ENCODE measurements at regions not wholly inside any gene's neighbourhood (a gene's known extent, or its start where the extent isn't known, plus 50 kb on each side); places are given as distances from the start of the nearest gene placed in this dataset.
"Not testable (repeated sequence)": the region's sequence is repeated elsewhere in the genome, so short reads cannot be mapped to it uniquely, and the experiment has no call there.

- DNase-seq: not testable (repeated sequence)
Measured at GRCh38 chr5:174498575-174498974, 225.8 kb upstream of the MSX2 start.

- DNase-seq: no peak
Measured at GRCh38 chr5:174500636-174501035, 223.7 kb upstream of the MSX2 start.

- DNase-seq: no peak
Measured at GRCh38 chr5:174501461-174502069, 222.8 kb upstream of the MSX2 start.

- no peak for DNase-seq
Measured at GRCh38 chr5:174503086-174503460, 221.3 kb upstream of the MSX2 start.

GRCh38 chr5:174503461-174504265 lies 220.7 kb upstream of the MSX2 start:
- DNase-seq: no peak

- DNase-seq: no peak
Measured at GRCh38 chr5:174504266-174504726, 220.1 kb upstream of the MSX2 start.

GRCh38 chr5:174505621-174506020 lies 218.8 kb upstream of the MSX2 start:
- DNase-seq: no peak

GRCh38 chr5:174510782-174511453 lies 213.5 kb upstream of the MSX2 start:
- DNase-seq: not testable (repeated sequence)

- DNase-seq: no peak
Measured at GRCh38 chr5:174511714-174512253, 212.6 kb upstream of the MSX2 start.

GRCh38 chr5:174514325-174514724 lies 210.1 kb upstream of the MSX2 start:
- DNase-seq: no peak

GRCh38 chr5:174514983-174515394 lies 209.4 kb upstream of the MSX2 start:
- DNase-seq: no peak

- no peak for DNase-seq
Measured at GRCh38 chr5:174516741-174517140, 207.6 kb upstream of the MSX2 start.

- no peak for DNase-seq
Measured at GRCh38 chr5:174518512-174518911, 205.9 kb upstream of the MSX2 start.

- no peak for DNase-seq
Measured at GRCh38 chr5:174520420-174521396, 203.7 kb upstream of the MSX2 start.

- no peak for DNase-seq
Measured at GRCh38 chr5:174521449-174521848, 202.9 kb upstream of the MSX2 start.

- DNase-seq: no peak
Measured at GRCh38 chr5:174522480-174523260, 201.7 kb upstream of the MSX2 start.

- no peak for DNase-seq
Measured at GRCh38 chr5:174523311-174524071, 200.9 kb upstream of the MSX2 start.

- DNase-seq: no peak
Measured at GRCh38 chr5:174524351-174524750, 200.0 kb upstream of the MSX2 start.

GRCh38 chr5:174526177-174526576 lies 198.2 kb upstream of the MSX2 start:
- DNase-seq: no peak

GRCh38 chr5:174527916-174528540 lies 196.4 kb upstream of the MSX2 start:
- no peak for DNase-seq
